IMR-90 (cell line): ENCODE measurements at regions not wholly inside any gene's neighbourhood (a gene's known extent, or its start where the extent isn't known, plus 50 kb on each side); places are given as distances from the start of the nearest gene placed in this dataset.

Experiments
- CTCF ChIP-seq: conservative IDR thresholded peaks from 2 replicates; pipeline ENCODE4 v1.5.1; 2012; ENCODE audit warnings: mild to moderate bottlenecking, low read depth, low read length, improper control_type of control experiment
- POLR2A ChIP-seq: IDR thresholded peaks from 2 replicates; pipeline ENCODE4 v1.6.1; 2012; ENCODE audit warnings: mild to moderate bottlenecking, low read depth, low read length
- RCOR1 ChIP-seq: IDR thresholded peaks from 2 replicates; pipeline ENCODE4 v1.6.1; 2012; ENCODE audit warnings: mild to moderate bottlenecking, low read length, improper control_type of control experiment; ENCODE audit not compliant: insufficient replicate concordance
- TF ChIP-seq, protein P1 (sequence below): fragments of 150-350 bp; IDR thresholded peaks from 2 replicates; pipeline ENCODE4 v1.6.1; 2017; ENCODE audit warnings: mild to moderate bottlenecking, antibody characterized with exemption, low read length, low read depth

DNA sequence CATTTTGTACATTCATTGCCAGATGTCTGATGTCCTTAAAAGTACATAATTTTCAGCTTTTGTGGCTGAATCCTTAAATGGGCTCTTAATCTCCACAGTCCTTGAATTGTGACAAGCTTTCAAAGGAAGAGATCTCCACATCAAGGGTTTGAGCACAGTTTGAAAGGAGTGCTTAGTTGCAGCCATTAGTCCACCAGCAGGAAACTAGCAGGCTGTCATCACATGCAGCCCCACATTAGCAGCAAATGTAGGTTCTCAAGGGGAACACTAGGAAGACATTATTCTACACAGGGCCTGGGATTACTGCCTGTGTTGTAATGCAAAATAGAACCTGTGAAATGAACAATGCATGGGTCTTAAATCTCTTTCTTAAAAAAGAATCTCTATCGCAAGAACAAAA is 173.2 kb downstream of the CBLL2 start:
- TF ChIP-seq, protein P1, sequence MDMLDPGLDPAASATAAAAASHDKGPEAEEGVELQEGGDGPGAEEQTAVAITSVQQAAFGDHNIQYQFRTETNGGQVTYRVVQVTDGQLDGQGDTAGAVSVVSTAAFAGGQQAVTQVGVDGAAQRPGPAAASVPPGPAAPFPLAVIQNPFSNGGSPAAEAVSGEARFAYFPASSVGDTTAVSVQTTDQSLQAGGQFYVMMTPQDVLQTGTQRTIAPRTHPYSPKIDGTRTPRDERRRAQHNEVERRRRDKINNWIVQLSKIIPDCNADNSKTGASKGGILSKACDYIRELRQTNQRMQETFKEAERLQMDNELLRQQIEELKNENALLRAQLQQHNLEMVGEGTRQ: no peak
- TF ChIP-seq CTCF (no peak), RCOR1 (no peak), POLR2A (no peak)
